ENCODE measurements at regions not wholly inside any gene's neighbourhood (a gene's known extent, or its start where the extent isn't known, plus 50 kb on each side); places are given as distances from the start of the nearest gene placed in this dataset.

GRCh38 chr16:16983582-16983981 lies 487.2 kb downstream of the XYLT1 start:
- TF ChIP-seq CTCF (IDR thresholded peaks at IDR 0.05; ENCODE audit: low read depth, low read length, missing input control) (no peak), RXRA (IDR thresholded peaks at IDR 0.05) (no peak), SP1 (IDR thresholded peaks at IDR 0.05) (no peak), RAD21 (IDR thresholded peaks at IDR 0.05) (no peak), JUND (IDR thresholded peaks at IDR 0.05) (no peak), ZBTB33 (IDR thresholded peaks at IDR 0.05) (no peak), ATF3 (IDR thresholded peaks at IDR 0.05) (no peak), MAX (IDR thresholded peaks at IDR 0.05) (no peak), TAF1 (conservative IDR thresholded peaks at IDR 0.05) (no peak), YY1 (IDR thresholded peaks at IDR 0.05) (no peak), REST (IDR thresholded peaks at IDR 0.05) (no peak), EGR1 (IDR thresholded peaks at IDR 0.05; ENCODE audit: low read depth in 2 of 2) (no peak), GABPA (IDR thresholded peaks at IDR 0.05 in 1 of 2, conservative IDR thresholded peaks at IDR 0.05 in 1 of 2) (no peak)

Measured in liver (tissue), 3 donors.